SK-N-MC (cell line): ENCODE measurements at regions not wholly inside any gene's neighbourhood (a gene's known extent, or its start where the extent isn't known, plus 50 kb on each side); places are given as distances from the start of the nearest gene placed in this dataset.

ENCODE experiments used
- EZH2 ChIP-seq: fragments of 200-600 bp; sonication (generic); IDR thresholded peaks from one replicate; pipeline ENCODE4 v1.6.1; 2017; ENCODE audit warnings: antibody characterized with exemption
- FOXP2 ChIP-seq: optimal IDR thresholded peaks from 2 replicates; pipeline ENCODE3; 2011; ENCODE audit warnings: mild to moderate bottlenecking, moderate library complexity; ENCODE audit not compliant: insufficient read depth; ENCODE audit errors: extremely low read length, control extremely low read depth
- POLR2AphosphoS5 ChIP-seq: IDR thresholded peaks from 2 replicates; pipeline ENCODE4 v1.6.1; 2012; ENCODE audit warnings: mild to moderate bottlenecking, low read depth, low read length, borderline replicate concordance

DNA sequence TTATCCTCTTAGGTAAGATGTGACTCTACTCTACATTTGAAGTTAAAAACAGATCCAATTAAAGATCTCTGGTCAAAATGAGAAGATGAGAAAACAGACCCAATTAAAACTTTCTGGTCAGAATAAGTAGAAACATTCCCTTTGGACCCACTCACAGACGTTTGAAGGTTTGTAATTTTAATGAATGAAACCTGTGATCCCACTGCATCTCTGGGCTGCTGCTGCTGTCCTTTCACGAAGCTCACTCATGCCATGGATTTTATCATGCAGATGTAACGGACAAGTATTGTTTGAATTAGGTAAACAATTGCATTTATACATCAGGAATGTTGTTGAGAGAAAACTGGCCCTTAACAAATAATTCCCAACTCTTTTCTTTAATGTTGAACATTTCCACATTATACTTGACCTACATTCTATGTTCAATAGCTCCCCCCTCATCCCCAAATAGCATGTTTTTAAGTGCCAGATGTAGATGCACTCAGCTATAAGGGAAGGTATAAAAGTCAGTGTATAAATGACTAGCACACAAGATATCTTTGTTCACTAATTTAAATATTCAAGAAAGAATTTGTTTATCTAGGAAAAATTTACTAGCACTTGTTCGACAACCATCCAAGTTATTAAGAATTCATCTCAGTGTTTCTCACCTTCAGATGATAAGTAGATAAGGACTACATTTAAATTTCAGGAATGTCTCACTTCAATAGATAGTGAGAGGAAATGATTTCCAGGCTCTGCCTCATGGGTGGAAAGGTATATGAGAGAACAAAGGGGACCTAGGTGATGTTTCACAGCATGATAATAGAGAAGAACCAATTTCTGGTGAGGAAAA lies 202.3 kb upstream of the LMNTD1 start:
- TF ChIP-seq EZH2, result no peak
- no peak for TF ChIP-seq POLR2AphosphoS5
- no peak for TF ChIP-seq FOXP2
